ENCODE measurements at regions not wholly inside any gene's neighbourhood (a gene's known extent, or its start where the extent isn't known, plus 50 kb on each side); places are given as distances from the start of the nearest gene placed in this dataset.
"Not testable (repeated sequence)": the region's sequence is repeated elsewhere in the genome, so short reads cannot be mapped to it uniquely, and the experiment has no call there.

- ATAC-seq = no peak
Observed at GRCh38 chr7:85396676-85397075, 209.8 kb upstream of the SEMA3D start.

- no peak for ATAC-seq
Observed at GRCh38 chr7:85392789-85393188, 205.9 kb upstream of the SEMA3D start.

DNA sequence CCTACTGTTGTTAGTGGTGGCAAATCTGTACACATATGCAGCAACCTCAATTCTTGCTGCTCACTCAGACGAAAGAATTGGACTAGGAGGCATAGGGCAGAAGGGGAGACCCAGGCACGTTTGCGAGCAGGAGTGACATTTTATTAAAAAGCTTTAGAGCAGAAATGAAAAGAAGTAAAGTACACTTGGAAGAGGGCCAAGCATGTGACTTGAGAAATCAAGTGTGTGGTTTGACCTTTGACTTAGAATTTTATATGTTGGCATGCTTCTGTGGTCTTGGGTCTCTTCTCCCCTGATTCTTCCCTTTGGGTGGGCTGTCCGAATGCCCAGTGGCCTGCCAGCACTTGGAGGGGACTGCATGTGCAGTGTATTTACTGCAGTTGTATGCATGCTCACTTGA lies 205.5 kb upstream of the SEMA3D start:
- ATAC-seq = no peak

DNA sequence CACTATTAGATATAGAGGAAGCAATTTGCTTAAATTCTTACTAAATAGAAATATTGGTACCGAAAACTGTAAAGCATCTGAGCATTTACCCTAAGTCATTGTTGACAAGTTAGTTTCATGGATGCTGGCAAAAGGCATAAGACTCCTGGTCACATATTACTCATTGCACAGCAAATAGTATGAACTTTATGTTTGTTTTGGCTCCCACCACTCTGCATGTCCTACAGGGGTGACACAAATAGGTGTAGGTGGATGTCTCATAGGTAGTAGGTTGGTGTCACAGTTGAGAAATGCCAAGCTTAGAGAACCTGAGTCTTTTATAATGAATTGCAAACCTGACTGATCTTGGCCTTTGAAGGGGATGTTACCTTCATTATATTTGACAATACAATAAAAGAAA lies 199.6 kb upstream of the SEMA3D start:
- ATAC-seq = no peak

DNA sequence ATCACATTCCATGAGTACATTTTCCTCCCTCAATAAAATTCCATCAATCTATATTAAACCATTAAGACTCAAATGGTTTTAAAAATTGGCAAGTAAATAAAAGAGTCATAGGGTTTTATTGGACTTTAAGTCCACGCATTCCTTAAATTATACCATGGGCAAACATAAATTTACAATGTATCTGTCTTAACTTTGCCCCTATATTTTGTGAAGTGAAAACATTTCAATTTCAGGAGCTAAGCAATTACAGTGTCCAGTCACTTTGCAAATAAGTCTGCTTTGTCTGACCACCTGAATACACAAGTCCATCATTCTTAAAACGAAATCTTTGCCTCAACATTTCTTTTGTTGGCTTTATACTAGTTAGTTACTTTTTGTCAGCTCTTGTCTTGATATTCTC lies 197.5 kb upstream of the SEMA3D start:
- no peak for ATAC-seq

- ATAC-seq = no peak
Observed at GRCh38 chr7:85381212-85381611, 194.4 kb upstream of the SEMA3D start.

DNA sequence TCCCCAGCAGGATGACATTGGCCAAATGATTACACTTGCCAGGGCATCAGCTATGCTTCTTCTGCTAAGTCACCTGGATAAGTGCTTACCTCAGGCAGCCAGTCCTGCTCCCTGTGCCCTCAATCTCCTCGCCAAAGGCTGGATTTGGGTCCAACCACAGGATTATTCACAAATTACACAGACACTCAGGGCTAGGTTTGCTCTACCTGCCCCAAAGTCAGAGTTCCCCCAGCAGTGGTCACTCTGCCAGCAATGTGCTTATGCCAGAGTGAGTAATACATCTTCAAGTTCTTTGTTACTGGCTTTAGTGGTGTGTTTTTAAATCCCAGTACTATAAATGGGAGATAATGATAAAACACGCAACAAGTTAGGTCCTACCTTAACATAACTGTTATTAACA lies 189.7 kb upstream of the SEMA3D start:
- ATAC-seq = no peak

DNA sequence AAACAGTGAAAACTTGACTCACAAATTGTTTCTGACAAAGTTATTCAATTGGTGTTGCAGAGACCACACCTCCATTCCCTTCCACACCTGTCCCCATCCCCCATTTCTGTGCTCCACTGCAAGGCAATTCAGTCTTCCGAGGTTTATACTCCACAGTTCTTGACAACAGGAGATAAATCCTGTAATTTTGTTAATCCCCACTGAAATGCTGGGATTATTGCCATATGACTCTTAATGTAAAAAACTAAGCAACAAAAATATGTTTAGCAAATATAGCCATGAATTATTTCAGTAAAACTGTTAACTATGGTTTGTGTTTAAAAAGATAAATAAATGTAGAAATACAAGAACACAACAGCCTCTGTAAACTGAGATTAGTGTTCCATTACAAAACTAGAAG lies 170.1 kb upstream of the SEMA3D start:
- no peak for ATAC-seq

GRCh38 chr7:85343484-85343883 lies 156.6 kb upstream of the SEMA3D start:
- no peak for ATAC-seq

- ATAC-seq = no peak
Observed at GRCh38 chr7:85342781-85343180, 155.9 kb upstream of the SEMA3D start.

DNA sequence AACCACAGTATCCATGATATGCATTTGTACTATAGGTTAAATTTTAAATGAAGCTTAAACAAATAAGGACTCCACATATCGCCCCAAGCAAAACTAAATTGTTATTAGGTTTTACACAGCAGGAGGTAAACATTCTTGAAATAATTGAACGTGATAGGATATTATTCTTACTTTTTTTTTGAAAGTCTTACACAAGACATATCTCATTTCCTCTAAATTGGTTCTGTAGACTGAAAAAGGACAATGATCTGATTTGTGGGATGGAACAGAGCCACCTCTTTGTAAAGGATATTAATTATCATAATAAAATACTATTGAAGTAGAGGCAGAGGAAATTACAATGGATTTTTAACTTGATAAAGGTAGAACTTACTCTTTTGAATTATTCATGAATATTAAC lies 155.1 kb upstream of the SEMA3D start:
- ATAC-seq = no peak

- ATAC-seq = no peak
Observed at GRCh38 chr7:85341121-85341520, 154.3 kb upstream of the SEMA3D start.

DNA sequence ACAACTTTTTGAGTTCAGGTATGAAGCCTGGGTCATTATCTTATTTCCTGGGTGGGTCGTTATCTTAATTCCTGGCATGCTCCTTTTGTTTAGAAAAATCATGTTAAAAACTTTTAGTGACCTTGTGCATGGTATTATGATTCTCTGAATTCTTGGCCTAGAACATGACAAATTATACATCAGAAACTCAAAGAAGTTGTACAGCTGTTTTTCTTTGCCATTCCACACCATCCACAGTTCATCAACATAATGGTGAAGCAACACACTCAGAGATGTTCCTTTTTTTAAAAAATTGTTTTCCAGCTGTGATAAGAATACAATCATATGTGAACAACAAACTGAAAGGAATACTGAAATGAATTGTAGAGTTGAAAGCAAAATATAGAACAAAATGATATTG lies 149.2 kb upstream of the SEMA3D start:
- ATAC-seq = no peak

DNA sequence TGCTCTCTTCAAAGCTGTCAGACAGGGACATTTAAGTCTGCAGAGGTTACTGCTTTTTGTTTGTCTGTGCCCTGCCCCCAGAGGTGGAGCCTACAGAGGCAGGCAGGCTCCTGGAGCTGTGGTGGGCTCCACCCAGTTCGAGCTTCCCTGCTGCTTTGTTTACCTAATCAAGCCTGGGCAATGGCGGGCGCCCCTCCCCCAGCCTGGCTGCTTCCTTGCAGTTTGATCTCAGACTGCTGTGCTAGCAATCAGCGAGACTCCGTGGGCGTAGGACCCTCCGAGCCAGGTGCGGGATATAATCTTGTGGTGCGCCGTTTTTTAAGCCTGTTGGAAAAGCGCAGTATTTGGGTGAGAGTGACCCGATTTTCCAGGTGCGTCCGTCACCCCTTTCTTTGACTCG lies 148.3 kb upstream of the SEMA3D start:
- ATAC-seq = not testable (repeated sequence)

DNA sequence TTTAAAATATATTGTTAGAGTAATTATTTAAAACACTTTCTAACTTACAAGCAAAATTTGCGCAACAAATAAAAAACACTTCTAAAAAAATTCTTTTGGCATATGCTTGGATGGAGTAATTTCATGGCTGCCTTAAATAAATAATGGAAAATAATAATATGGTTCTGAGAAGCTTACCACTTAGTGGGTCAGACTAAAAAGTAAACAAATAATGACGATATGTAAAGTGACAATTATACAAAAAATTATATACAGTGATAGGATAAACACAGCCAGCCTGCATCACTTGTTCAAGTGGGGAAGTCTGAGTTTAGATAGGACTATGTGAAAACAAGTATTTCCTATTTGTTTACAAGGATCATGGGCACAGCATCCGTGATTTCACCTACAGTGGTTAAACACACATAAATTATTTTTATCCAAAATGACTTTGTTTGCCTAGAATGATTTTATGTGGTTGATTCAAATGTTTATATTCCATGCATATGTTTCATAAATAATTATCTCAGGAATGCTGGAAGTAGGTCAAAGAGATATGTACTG lies 141.7 kb upstream of the SEMA3D start:
- no peak for ATAC-seq

GRCh38 chr7:85324145-85324799 lies 137.4 kb upstream of the SEMA3D start:
- ATAC-seq = no peak

- ATAC-seq = no peak
Observed at GRCh38 chr7:85322252-85322651, 135.4 kb upstream of the SEMA3D start.

GRCh38 chr7:85320699-85321476 lies 134.0 kb upstream of the SEMA3D start:
- ATAC-seq = no peak

GRCh38 chr7:85316489-85316888 lies 129.6 kb upstream of the SEMA3D start:
- ATAC-seq = no peak

- ATAC-seq = no peak
Observed at GRCh38 chr7:85310301-85310700, 123.4 kb upstream of the SEMA3D start.

GRCh38 chr7:85306115-85306514 lies 119.3 kb upstream of the SEMA3D start:
- ATAC-seq = no peak

GRCh38 chr7:85294176-85294575 lies 107.3 kb upstream of the SEMA3D start:
- no peak for ATAC-seq

DNA sequence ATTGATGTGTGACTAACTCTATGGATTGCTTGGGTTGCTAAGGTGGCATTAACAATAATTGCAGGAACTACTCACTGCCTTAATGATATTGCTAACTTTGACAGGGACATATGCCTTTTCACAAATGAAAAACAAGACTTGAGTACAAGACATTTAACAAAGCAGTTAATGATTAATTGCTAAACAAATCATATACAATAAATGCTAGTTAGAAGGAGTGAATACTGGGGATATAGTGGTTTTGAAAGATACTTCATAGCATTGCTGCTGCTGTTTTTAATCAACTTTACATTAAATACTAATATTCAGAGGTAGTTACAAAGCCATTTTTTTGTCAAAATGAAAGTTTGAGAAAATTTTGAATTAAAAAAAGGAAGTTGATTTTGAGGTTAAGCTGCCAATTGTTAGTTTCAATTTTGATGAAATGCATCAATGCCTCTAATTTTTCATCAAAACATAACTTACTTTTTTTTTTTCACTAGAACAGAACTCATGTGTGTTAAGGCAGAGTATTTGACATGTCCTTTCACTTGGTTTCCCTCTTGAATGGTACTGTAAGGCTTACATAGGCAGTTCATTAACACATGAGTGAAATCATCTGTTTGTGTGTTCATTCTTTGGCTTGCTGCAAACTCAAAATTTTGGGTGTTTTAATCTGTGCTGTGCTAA lies 106.2 kb upstream of the SEMA3D start:
- no peak for ATAC-seq

GRCh38 chr7:85290269-85290668 lies 103.4 kb upstream of the SEMA3D start:
- ATAC-seq = no peak

Data from esophagus mucosa (tissue), 1 donor.